ENCODE measurements at regions not wholly inside any gene's neighbourhood (a gene's known extent, or its start where the extent isn't known, plus 50 kb on each side); places are given as distances from the start of the nearest gene placed in this dataset.

GRCh38 chr1:181184621-181185020 is 96.1 kb downstream of the IER5 start:
- TF ChIP-seq, protein P1, sequence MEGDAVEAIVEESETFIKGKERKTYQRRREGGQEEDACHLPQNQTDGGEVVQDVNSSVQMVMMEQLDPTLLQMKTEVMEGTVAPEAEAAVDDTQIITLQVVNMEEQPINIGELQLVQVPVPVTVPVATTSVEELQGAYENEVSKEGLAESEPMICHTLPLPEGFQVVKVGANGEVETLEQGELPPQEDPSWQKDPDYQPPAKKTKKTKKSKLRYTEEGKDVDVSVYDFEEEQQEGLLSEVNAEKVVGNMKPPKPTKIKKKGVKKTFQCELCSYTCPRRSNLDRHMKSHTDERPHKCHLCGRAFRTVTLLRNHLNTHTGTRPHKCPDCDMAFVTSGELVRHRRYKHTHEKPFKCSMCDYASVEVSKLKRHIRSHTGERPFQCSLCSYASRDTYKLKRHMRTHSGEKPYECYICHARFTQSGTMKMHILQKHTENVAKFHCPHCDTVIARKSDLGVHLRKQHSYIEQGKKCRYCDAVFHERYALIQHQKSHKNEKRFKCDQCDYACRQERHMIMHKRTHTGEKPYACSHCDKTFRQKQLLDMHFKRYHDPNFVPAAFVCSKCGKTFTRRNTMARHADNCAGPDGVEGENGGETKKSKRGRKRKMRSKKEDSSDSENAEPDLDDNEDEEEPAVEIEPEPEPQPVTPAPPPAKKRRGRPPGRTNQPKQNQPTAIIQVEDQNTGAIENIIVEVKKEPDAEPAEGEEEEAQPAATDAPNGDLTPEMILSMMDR (IDR thresholded peaks at IDR 0.05): no peak
- TF ChIP-seq POLR2A (IDR thresholded peaks at IDR 0.05): no peak
